K562 (cell line): ENCODE measurements at regions not wholly inside any gene's neighbourhood (a gene's known extent, or its start where the extent isn't known, plus 50 kb on each side); places are given as distances from the start of the nearest gene placed in this dataset.
"Not testable (repeated sequence)": the region's sequence is repeated elsewhere in the genome, so short reads cannot be mapped to it uniquely, and the experiment has no call there.

Experiments used
- ATF1 ChIP-seq, 2 experiments: fragments of 450-650 bp in 1 of 2; IDR thresholded peaks; 2 replicates each; pipeline ENCODE4 v1.6.1; 2016; ENCODE audit warnings: missing compliant biosample characterization in 1 of 2, missing genetic modification characterization in 1 of 2
- BRCA1 ChIP-seq, 2 experiments: fragments of 450-650 bp in 1 of 2; sonication (generic) in 1 of 2; formaldehyde crosslinking in 1 of 2; IDR thresholded peaks; 2 replicates each; pipeline versions ENCODE4 v1.5.0 to v1.6.1; 2017 to 2020; ENCODE audit warnings: mild to moderate bottlenecking in 1 of 2, missing genetic modification reagents in 1 of 2
- CEBPB ChIP-seq: fragments of 450-650 bp; IDR thresholded peaks from 2 replicates; pipeline ENCODE4 v1.6.1; 2016; ENCODE audit warnings: missing genetic modification characterization, missing compliant biosample characterization
- EZH2 ChIP-seq: IDR thresholded peaks from 2 replicates; pipeline ENCODE4 v1.6.1; 2012; ENCODE audit warnings: low read depth, mild to moderate bottlenecking, inconsistent platforms, low read length, borderline replicate concordance
- REST ChIP-seq, 2 experiments: fragments of 450-650 bp; formaldehyde crosslinking in 1 of 2; IDR thresholded peaks; 2 replicates each; pipeline versions ENCODE4 v1.4.0 to v1.6.1; 2014 to 2020; ENCODE audit warnings: mild to moderate bottlenecking in 2 of 2, borderline replicate concordance in 1 of 2, low read depth in 1 of 2
- SIN3B ChIP-seq: fragments of 450-650 bp; IDR thresholded peaks from 2 replicates; pipeline ENCODE4 v1.6.1; 2017; ENCODE audit warnings: low read depth, mild to moderate bottlenecking, moderate library complexity
- SMARCA4 ChIP-seq: fragments of 450-650 bp; IDR thresholded peaks from 2 replicates; pipeline ENCODE4 v1.6.1; 2016
- ZBTB7A ChIP-seq: IDR thresholded peaks from 2 replicates; pipeline ENCODE4 v1.6.1; 2011; ENCODE audit warnings: low read depth, mild to moderate bottlenecking, low read length, moderate library complexity, borderline replicate concordance; ENCODE audit not compliant: control insufficient read depth
- ZNF23 ChIP-seq: fragments of 250-450 bp; sonication (Bioruptor Pico); IDR thresholded peaks from 2 replicates; pipeline ENCODE4 v1.4.0; 2020; ENCODE audit warnings: mild to moderate bottlenecking
- ZNF785 ChIP-seq: fragments of 250-450 bp; sonication (Bioruptor Pico); IDR thresholded peaks from 2 replicates; pipeline ENCODE4 v1.4.0; 2020; ENCODE audit warnings: mild to moderate bottlenecking
- TF ChIP-seq, protein P1 (sequence below): sonication (generic); formaldehyde crosslinking; IDR thresholded peaks from 2 replicates; pipeline ENCODE4 v1.9.0; 2022; ENCODE audit warnings: mild to moderate bottlenecking, missing genetic modification reagents
- TF ChIP-seq, protein P2 (sequence below), 3 experiments: IDR thresholded peaks in 2 of 3; conservative IDR thresholded peaks in 1 of 3; 2 replicates each; pipeline ENCODE4 v1.5.1; 2011 to 2012; ENCODE audit warnings: low read length in 3 of 3, mild to moderate bottlenecking in 3 of 3, control low read depth in 2 of 3, improper control_type of control experiment in 1 of 3, inconsistent platforms in 1 of 3, low read depth in 1 of 3, mixed read lengths in 1 of 3, moderate library complexity in 1 of 3; ENCODE audit not compliant: insufficient read depth in 2 of 3

GRCh38 chrY:18858484-18859191, 85.1 kb upstream of the HSFY2 start:
- not testable (repeated sequence) for TF ChIP-seq ZBTB7A; ZNF785; REST (IDR thresholded peaks at IDR 0.05; ENCODE audit: borderline replicate concordance); REST (CRISPR knock-in tag; IDR thresholded peaks at IDR 0.05; ENCODE audit: low read depth); CEBPB; SMARCA4; BRCA1 (IDR thresholded peaks at IDR 0.05); BRCA1 (CRISPR knock-in tag; IDR thresholded peaks at IDR 0.05); SIN3B; ATF1 (CRISPR knock-in tag; IDR thresholded peaks at IDR 0.05); ATF1 (tag; IDR thresholded peaks at IDR 0.05); EZH2; ZNF23 (CRISPR knock-in tag)
- TF ChIP-seq, protein P1, sequence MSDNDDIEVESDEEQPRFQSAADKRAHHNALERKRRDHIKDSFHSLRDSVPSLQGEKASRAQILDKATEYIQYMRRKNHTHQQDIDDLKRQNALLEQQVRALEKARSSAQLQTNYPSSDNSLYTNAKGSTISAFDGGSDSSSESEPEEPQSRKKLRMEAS (CRISPR knock-in tag) = not testable (repeated sequence)
- TF ChIP-seq, protein P2, sequence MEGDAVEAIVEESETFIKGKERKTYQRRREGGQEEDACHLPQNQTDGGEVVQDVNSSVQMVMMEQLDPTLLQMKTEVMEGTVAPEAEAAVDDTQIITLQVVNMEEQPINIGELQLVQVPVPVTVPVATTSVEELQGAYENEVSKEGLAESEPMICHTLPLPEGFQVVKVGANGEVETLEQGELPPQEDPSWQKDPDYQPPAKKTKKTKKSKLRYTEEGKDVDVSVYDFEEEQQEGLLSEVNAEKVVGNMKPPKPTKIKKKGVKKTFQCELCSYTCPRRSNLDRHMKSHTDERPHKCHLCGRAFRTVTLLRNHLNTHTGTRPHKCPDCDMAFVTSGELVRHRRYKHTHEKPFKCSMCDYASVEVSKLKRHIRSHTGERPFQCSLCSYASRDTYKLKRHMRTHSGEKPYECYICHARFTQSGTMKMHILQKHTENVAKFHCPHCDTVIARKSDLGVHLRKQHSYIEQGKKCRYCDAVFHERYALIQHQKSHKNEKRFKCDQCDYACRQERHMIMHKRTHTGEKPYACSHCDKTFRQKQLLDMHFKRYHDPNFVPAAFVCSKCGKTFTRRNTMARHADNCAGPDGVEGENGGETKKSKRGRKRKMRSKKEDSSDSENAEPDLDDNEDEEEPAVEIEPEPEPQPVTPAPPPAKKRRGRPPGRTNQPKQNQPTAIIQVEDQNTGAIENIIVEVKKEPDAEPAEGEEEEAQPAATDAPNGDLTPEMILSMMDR (IDR thresholded peaks at IDR 0.05 in 2 of 3, conservative IDR thresholded peaks at IDR 0.05 in 1 of 3; ENCODE audit: insufficient read depth in 2 of 3, low read depth in 1 of 3, low read length in 3 of 3) = not testable (repeated sequence)
